Left lung (tissue), 4 donors: ENCODE measurements at regions not wholly inside any gene's neighbourhood (a gene's known extent, or its start where the extent isn't known, plus 50 kb on each side); places are given as distances from the start of the nearest gene placed in this dataset.

ENCODE experiments used
- ATAC-seq: fragments of 200-7000 bp; cut with Tn5 transposase; one replicate; pipeline ENCODE4 v1.9.1; 2020; ENCODE audit warnings: moderate library complexity
- DNase-seq, 4 donors: peaks; one replicate each; pipeline ENCODE4 v3.0.0-alpha.2; 2013 to 2020
- H3K27ac ChIP-seq, 2 donors: fragments of 200-600 bp; sonication (generic) in 1 of 2; one replicate each; pipeline versions ENCODE4 v1.5.0 to v1.8.0; 2020 to 2021
- H3K27me3 ChIP-seq, 2 donors: fragments of 200-600 bp; sonication (generic) in 1 of 2; one replicate each; pipeline versions ENCODE4 v1.5.0 to v1.8.0; 2020 to 2021
- H3K36me3 ChIP-seq, 2 donors: fragments of 200-600 bp; sonication (generic) in 1 of 2; one replicate each; pipeline versions ENCODE4 v1.5.0 to v1.8.0; 2020 to 2021
- H3K4me1 ChIP-seq, 2 donors: fragments of 200-600 bp; one replicate each; pipeline ENCODE4 v1.8.0; 2021
- H3K4me3 ChIP-seq, 2 donors: fragments of 200-600 bp; sonication (generic) in 1 of 2; one replicate each; pipeline versions ENCODE4 v1.5.0 to v1.8.0; 2020 to 2021; ENCODE audit warnings: mild to moderate bottlenecking in 1 of 2
- H3K9me3 ChIP-seq, 2 donors: fragments of 200-600 bp; sonication (generic) in 1 of 2; one replicate each; pipeline versions ENCODE4 v1.5.0 to v1.8.0; 2020 to 2021
- intact Hi-C, 2 donors: fragments of 100-400 bp; cut with DNase I; formaldehyde crosslinking; loops; one replicate each; pipeline versions ENCODE4 v1.11.2 to v1.14.2; 2022
- TF ChIP-seq, protein P1 (sequence below), 2 donors: fragments of 200-600 bp; sonication (generic) in 1 of 2; IDR thresholded peaks; one replicate each; pipeline versions ENCODE4 v1.5.0 to v1.8.0; 2021; ENCODE audit warnings: antibody characterized with exemption in 2 of 2
- donor health status: DM: no; HTN: yes; CAD: no.
- donor health status: DM: no; HTN: no; CAD: no.

DNA sequence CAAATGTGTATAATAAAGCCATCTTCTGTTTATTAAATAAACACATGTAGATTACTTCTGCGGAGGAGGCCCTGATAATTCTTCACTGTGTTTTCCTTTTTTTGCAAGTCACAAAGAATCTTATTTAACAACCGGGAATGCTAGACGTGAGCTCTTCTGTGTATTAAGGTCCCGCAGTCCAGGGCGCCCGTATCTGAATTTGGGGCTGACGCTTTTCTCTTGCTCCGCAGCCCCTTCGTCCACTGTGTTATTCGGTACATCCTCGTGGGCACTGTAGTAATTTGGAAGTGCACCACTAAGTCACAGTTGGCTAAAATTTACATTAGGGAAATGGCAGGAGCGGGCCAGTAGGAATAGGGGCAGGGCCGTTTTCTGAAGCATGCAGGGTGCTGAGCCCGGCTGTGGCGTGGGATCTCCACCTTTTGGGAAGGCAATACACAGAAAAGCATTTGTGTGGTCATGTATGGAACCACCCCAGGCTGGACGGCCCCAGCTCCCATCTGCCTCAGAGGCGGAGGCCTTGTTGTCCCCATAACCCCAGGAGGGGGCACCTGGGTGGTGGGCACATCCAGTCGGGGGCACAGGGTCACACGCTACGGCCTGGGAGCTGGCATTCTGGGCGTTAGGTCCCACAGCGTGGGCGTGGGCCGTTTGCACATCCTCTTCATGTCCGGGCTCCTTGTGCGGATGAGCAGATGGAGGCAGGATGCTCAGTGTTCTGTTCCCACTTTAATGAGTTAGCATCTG, 258.7 kb upstream of the IRX4 start:
- Histone ChIP-seq H3K9me3 (peaks cover 0 to 10% of the 10 kb centered on the region in 2 donors), H3K27ac (no peak overlapping the region), H3K4me3 (no peak overlapping the region), H3K4me1 (no peaks in the 10 kb centered on the region), H3K27me3 (peaks cover 0 to 15% of the 10 kb centered on the region in 2 donors), H3K36me3 (no peaks in the 10 kb centered on the region)
- intact Hi-C loops, result no loop called here
- TF ChIP-seq, protein P1, sequence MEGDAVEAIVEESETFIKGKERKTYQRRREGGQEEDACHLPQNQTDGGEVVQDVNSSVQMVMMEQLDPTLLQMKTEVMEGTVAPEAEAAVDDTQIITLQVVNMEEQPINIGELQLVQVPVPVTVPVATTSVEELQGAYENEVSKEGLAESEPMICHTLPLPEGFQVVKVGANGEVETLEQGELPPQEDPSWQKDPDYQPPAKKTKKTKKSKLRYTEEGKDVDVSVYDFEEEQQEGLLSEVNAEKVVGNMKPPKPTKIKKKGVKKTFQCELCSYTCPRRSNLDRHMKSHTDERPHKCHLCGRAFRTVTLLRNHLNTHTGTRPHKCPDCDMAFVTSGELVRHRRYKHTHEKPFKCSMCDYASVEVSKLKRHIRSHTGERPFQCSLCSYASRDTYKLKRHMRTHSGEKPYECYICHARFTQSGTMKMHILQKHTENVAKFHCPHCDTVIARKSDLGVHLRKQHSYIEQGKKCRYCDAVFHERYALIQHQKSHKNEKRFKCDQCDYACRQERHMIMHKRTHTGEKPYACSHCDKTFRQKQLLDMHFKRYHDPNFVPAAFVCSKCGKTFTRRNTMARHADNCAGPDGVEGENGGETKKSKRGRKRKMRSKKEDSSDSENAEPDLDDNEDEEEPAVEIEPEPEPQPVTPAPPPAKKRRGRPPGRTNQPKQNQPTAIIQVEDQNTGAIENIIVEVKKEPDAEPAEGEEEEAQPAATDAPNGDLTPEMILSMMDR (IDR thresholded peaks at IDR 0.05), result no peak
- no peak for ATAC-seq
- DNase-seq, result no peak

DNA sequence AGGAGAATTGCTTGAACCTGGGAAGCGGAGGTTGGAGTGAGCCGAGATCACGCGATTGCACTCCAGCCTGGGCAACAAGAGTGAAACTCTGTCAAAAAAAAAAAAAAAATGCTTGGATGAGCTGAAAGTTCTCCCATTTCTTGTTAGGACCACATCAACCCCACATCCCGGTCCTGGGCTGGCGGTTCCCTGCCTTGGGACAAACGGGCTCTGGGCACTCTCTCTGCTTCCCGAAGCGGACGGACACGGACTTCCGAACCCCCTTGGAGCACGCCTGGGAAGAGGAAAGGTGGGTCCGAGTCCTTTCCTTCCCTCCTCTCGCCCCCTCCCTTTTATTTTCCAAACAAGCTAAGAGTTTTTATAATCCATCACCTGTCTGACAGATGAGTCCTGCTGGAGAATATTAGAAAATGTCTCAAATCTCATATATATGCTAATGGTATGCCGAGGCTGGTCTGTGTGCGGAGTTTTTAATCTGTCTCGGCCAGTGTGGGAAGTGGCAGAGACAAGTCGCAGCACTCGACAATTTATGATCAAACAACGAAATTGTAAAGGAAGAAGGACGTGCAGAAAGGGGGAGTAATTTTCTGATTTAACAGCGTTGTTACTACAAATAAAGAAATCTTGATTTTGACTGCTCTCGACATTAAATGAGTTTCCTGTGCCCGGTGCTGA, 257.9 kb upstream of the IRX4 start:
- ATAC-seq, result no peak
- no peak for DNase-seq
- no peak overlapping the region for H3K27ac ChIP-seq

DNA sequence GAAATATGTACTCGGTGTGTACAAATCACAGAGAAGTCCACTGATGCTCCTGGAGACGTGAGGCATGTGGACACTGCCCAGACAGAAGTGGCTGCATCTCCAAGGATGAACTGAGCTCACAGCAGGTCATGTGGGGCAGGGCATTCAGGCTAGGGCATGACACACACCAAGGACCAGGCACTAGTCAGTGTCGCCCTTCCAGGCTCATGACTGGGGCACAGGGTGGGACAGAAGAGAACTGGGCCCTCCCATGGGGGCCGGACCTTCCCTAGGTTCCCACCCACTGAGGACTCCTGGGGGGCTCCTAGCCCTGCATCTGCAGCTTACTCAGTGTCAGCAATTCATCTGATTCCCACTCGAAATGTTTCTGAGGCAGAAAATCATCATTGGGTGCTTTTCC, 256.8 kb upstream of the IRX4 start:
- Histone ChIP-seq H3K9me3 (peaks cover 0 to 3% of the 10 kb centered on the region in 2 donors), H3K36me3 (no peaks in the 10 kb centered on the region), H3K27ac (no peak overlapping the region), H3K4me1 (no peaks in the 10 kb centered on the region), H3K4me3 (no peak overlapping the region), H3K27me3 (peaks cover 0 to 21% of the 10 kb centered on the region in 2 donors)
- DNase-seq (no peak), ATAC-seq (no peak)
- intact Hi-C loops, result no loop called here
- TF ChIP-seq, protein P1 (IDR thresholded peaks at IDR 0.05), result no peak

More for the DNA sequence above, 257.9 kb upstream of the IRX4 start:
- TF ChIP-seq, protein P1 (IDR thresholded peaks at IDR 0.05), result no peak
- H3K9me3 ChIP-seq, result peaks cover 0 to 10% of the 10 kb centered on the region in 2 donors
- no peak overlapping the region for H3K4me3 ChIP-seq
- peaks cover 0 to 16% of the 10 kb centered on the region in 2 donors for H3K27me3 ChIP-seq
- intact Hi-C loops, result no loop called here
- H3K4me1 ChIP-seq, result no peaks in the 10 kb centered on the region
- no peaks in the 10 kb centered on the region for H3K36me3 ChIP-seq

DNA sequence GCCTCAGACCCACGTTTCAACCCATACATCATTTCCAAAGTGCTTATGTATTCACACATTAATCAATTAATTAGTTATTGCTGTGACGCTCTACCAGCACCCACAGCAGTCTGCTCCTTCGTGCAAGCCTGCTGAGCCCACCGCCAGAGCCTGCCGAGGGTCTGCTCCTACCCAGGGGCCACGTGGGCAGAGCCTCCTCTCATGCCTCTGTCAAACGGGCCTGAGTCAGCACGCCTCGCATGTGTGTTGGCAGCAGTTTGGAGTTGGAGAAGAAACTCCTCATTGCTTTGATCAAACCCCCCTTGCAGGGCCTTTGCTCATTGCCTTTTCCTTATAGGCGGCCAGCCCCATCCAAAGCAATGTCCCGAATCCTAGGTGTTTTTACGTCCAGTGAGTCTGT, 256.2 kb upstream of the IRX4 start:
- H3K4me1 ChIP-seq, result no peaks in the 10 kb centered on the region
- ATAC-seq, result no peak
- intact Hi-C loops, result no loop called here
- TF ChIP-seq, protein P1 (IDR thresholded peaks at IDR 0.05), result no peak
- no peaks in the 10 kb centered on the region for H3K36me3 ChIP-seq
- H3K27me3 ChIP-seq, result peaks cover 0 to 21% of the 10 kb centered on the region in 2 donors
- no peak for DNase-seq
- H3K9me3 ChIP-seq, result no peaks in the 10 kb centered on the region
- H3K27ac ChIP-seq, result no peak overlapping the region
- H3K4me3 ChIP-seq, result no peak overlapping the region

DNA sequence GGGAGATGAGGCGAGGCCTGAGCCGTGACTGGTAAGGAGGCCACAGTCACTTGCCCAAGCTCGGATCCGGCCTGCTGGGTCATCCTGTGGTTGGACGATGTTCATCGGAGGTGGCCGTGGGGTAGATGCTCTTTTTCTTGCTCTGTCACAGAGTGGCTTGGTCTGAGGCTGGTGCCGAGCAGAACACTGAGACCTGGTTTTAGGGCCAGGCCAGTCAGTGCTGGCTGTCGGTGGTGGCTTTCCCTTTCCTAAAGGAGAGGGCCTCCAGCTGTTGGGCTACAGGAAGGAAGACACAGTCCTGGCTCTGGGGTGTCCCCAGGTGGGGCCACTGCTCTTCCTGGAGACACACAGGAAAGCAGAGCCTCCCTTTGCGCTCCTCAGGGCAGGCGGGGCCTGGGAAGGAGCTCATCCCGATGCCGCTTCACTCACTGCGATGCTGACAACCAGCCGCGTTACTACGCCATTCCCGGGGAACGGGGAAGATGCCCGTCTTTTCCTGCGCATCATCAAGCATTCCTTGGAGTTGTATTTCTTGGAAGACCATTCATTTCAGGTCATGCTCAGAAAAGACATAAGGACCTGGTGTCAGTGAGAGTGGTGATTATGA, 254.8 kb upstream of the IRX4 start:
- no peak for ATAC-seq
- H3K4me3 ChIP-seq, result no peak overlapping the region
- no peaks in the 10 kb centered on the region for H3K36me3 ChIP-seq
- TF ChIP-seq, protein P1 (IDR thresholded peaks at IDR 0.05), result no peak
- intact Hi-C loops, result no loop called here
- peaks cover 0 to 17% of the 10 kb centered on the region in 2 donors for H3K27me3 ChIP-seq
- H3K4me1 ChIP-seq, result no peaks in the 10 kb centered on the region
- DNase-seq, result no peak
- no peak overlapping the region for H3K27ac ChIP-seq
- H3K9me3 ChIP-seq, result no peaks in the 10 kb centered on the region
